ENCODE measurements at regions not wholly inside any gene's neighbourhood (a gene's known extent, or its start where the extent isn't known, plus 50 kb on each side); places are given as distances from the start of the nearest gene placed in this dataset.

- no peak for ATAC-seq
- Mint-ChIP-seq H3K27me3 (no peaks in the 10 kb centered on the region), H3K4me1 (no peaks in the 10 kb centered on the region), H3K27ac (no peak overlapping the region), H3K4me3 (no peak overlapping the region), H3K9me3 (no peaks in the 10 kb centered on the region)
- DNase-seq, result no peak
Observed at GRCh38 chr18:40031435-40031834, 1923.6 kb upstream of the PIK3C3 start.

GRCh38 chr18:40019797-40020392 lies 1935.1 kb upstream of the PIK3C3 start:
- ATAC-seq (no peak), DNase-seq (no peak)
- H3K27ac Mint-ChIP-seq, result no peak overlapping the region
- H3K27me3 Mint-ChIP-seq, result no peaks in the 10 kb centered on the region
- H3K9me3 Mint-ChIP-seq, result peaks cover 0 to 5% of the 10 kb centered on the region in 2 donors
- H3K4me1 Mint-ChIP-seq, result no peaks in the 10 kb centered on the region
- H3K4me3 Mint-ChIP-seq, result no peak overlapping the region

GRCh38 chr18:40018266-40018665 lies 1936.8 kb upstream of the PIK3C3 start:
- Mint-ChIP-seq H3K27ac (no peak overlapping the region), H3K9me3 (peaks cover 0 to 5% of the 10 kb centered on the region in 2 donors)
- no peak for ATAC-seq

GRCh38 chr18:40017021-40017420 lies 1938.0 kb upstream of the PIK3C3 start:
- Mint-ChIP-seq H3K27ac (no peak overlapping the region), H3K4me3 (no peak overlapping the region), H3K4me1 (no peaks in the 10 kb centered on the region), H3K9me3 (peaks cover 0 to 5% of the 10 kb centered on the region in 2 donors), H3K27me3 (no peaks in the 10 kb centered on the region)
- ATAC-seq, result no peak
- DNase-seq, result no peak

More at GRCh38 chr18:40018266-40018665, 1936.8 kb upstream of the PIK3C3 start:
- no peaks in the 10 kb centered on the region for H3K4me1 Mint-ChIP-seq
- no peak for DNase-seq
- H3K27me3 Mint-ChIP-seq, result no peaks in the 10 kb centered on the region
- H3K4me3 Mint-ChIP-seq, result no peak overlapping the region

DNA sequence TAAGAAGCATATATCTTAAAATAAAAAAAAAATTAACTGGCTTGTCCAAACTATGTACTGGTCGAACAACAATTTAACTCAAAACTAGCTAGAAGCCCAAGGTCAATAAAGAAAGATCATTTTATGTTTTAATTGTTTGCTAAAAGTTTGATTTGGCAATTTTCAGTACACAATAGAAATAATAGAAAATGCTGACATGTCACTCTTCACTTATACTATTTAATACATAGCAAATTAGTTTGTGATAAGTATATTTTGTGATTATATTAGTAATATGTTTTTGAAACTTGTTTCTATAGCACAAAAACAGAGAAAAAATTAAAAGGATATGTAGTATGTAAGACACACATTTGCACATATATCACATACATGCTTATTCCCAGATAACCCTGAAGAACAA lies 1938.6 kb upstream of the PIK3C3 start:
- no peaks in the 10 kb centered on the region for H3K4me1 Mint-ChIP-seq
- no peak overlapping the region for H3K27ac Mint-ChIP-seq
- DNase-seq (no peak), ATAC-seq (no peak)
- peaks cover 0 to 5% of the 10 kb centered on the region in 2 donors for H3K9me3 Mint-ChIP-seq
- H3K27me3 Mint-ChIP-seq, result no peaks in the 10 kb centered on the region
- no peak overlapping the region for H3K4me3 Mint-ChIP-seq

GRCh38 chr18:40013001-40013609 lies 1941.9 kb upstream of the PIK3C3 start:
- Mint-ChIP-seq H3K9me3 (peaks cover 0 to 3% of the 10 kb centered on the region in 2 donors), H3K4me3 (no peak overlapping the region), H3K27ac (no peak overlapping the region), H3K4me1 (no peaks in the 10 kb centered on the region), H3K27me3 (no peaks in the 10 kb centered on the region)
- DNase-seq (no peak), ATAC-seq (no peak)

GRCh38 chr18:40011201-40011600 lies 1943.8 kb upstream of the PIK3C3 start:
- Mint-ChIP-seq H3K27ac (no peak overlapping the region), H3K4me1 (no peaks in the 10 kb centered on the region), H3K9me3 (no peaks in the 10 kb centered on the region), H3K4me3 (no peak overlapping the region), H3K27me3 (no peaks in the 10 kb centered on the region)
- DNase-seq (no peak), ATAC-seq (no peak)

DNA sequence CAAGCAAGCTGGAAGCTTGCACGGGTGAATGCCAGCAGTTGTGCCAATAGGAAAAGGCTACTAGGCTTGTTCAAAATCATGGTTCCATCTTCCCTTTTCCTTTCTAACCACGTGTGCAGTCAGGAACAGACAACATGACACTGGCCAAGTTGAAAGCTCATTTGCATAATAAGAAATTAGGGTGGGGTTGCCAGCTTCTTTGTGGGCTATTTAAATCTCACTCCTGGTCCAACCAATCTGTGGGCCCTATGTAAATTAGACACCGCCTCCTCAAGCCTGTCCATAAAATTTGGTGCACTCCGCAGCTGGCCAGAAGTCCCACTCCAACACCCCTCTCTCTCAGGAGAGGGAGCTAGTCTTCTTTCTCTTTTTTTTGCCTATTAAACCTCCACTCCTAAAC lies 1948.4 kb upstream of the PIK3C3 start:
- Mint-ChIP-seq H3K27me3 (no peaks in the 10 kb centered on the region), H3K4me3 (no peak overlapping the region), H3K27ac (no peak overlapping the region), H3K9me3 (peaks cover 0 to 6% of the 10 kb centered on the region in 2 donors), H3K4me1 (no peaks in the 10 kb centered on the region)
- no peak for DNase-seq
- no peak for ATAC-seq

DNA sequence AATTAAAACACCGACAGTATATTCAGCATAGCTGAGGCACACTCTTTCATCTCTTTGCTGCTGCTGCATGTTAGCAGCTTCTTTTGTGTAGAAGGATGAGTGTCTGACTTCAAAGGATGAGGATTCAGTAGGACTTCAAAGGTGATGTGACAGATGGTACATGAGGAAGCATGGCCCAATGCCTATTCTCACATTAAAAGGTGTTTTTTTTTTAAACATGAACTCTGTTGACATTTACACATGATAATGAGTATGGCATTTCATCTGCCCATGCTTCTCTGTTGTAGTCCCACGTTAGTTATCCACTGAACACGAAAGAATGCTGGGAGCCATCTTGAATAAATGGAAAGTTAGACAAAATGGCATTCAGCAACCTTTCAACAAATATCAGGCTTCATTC lies 1950.8 kb upstream of the PIK3C3 start:
- DNase-seq (no peak), ATAC-seq (no peak)
- Mint-ChIP-seq H3K4me3 (no peak overlapping the region), H3K27me3 (no peaks in the 10 kb centered on the region), H3K4me1 (no peaks in the 10 kb centered on the region), H3K9me3 (peaks cover 0 to 6% of the 10 kb centered on the region in 2 donors), H3K27ac (no peak overlapping the region)

DNA sequence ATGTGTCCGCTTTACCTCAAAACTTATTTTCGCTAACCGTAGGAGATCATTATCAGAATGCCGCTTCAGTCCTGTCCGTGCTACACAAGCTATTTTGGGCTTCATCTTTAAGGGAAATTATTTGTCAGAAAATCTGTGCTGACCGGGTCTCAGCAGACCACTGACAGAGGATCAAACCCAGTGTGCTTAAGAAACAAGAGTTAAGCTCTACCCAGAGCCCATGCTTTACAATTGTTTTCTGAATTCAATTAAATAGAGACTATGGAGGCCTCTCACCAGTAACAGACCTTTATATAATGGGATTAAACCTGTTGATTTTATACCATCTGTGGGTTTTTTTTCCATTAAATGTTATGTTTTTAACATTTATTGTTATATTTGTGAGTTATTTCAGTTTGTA lies 1956.7 kb upstream of the PIK3C3 start:
- ATAC-seq (no peak), DNase-seq (no peak)
- Mint-ChIP-seq H3K9me3 (peaks cover 7 to 11% of the 10 kb centered on the region in 2 donors), H3K4me3 (no peak overlapping the region), H3K27ac (no peak overlapping the region), H3K27me3 (no peaks in the 10 kb centered on the region), H3K4me1 (no peaks in the 10 kb centered on the region)

- ATAC-seq (no peak), DNase-seq (no peak)
- peaks cover 7 to 14% of the 10 kb centered on the region in 2 donors for H3K9me3 Mint-ChIP-seq
- H3K4me3 Mint-ChIP-seq, result no peak overlapping the region
- no peak overlapping the region for H3K27ac Mint-ChIP-seq
- no peaks in the 10 kb centered on the region for H3K27me3 Mint-ChIP-seq
- H3K4me1 Mint-ChIP-seq, result no peaks in the 10 kb centered on the region
Observed at GRCh38 chr18:39994498-39994897, 1960.5 kb upstream of the PIK3C3 start.

DNA sequence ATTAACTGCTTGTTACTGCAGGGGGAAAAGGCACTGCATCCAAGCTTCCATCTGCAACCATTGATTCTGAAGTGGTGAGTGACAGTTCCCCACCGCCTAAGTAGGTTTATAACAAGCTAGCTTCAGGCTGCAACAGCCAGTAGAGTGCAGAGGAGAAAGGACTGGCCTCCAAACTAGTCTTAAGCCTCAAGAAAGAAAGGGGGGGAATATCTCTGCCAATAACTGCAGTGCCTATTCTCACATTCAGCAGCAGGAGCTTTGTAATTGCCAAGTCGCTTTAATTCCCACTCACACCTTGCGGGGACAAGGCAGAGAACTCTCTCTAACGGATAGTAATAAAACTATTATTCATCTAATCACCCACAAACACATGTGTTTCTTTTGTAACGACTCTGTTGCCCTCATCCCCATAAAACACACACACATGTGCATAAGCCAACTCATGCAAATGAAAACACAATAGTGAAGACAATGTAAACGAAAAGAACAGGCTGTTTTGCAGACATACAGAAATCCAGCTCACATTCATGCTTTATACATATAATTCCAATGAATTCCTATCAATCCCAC lies 1963.3 kb upstream of the PIK3C3 start:
- Mint-ChIP-seq H3K4me3 (no peak overlapping the region), H3K9me3 (peaks cover 6 to 8% of the 10 kb centered on the region in 2 donors), H3K27ac (no peak overlapping the region), H3K27me3 (no peaks in the 10 kb centered on the region), H3K4me1 (no peaks in the 10 kb centered on the region)
- no peak for ATAC-seq
- DNase-seq, result no peak

- ATAC-seq (no peak), DNase-seq (no peak)
- H3K9me3 Mint-ChIP-seq, result peaks cover 0 to 4% of the 10 kb centered on the region in 2 donors
- no peaks in the 10 kb centered on the region for H3K4me1 Mint-ChIP-seq
- no peaks in the 10 kb centered on the region for H3K27me3 Mint-ChIP-seq
- no peak overlapping the region for H3K27ac Mint-ChIP-seq
- no peak overlapping the region for H3K4me3 Mint-ChIP-seq
Observed at GRCh38 chr18:39990540-39990939, 1964.5 kb upstream of the PIK3C3 start.

DNA sequence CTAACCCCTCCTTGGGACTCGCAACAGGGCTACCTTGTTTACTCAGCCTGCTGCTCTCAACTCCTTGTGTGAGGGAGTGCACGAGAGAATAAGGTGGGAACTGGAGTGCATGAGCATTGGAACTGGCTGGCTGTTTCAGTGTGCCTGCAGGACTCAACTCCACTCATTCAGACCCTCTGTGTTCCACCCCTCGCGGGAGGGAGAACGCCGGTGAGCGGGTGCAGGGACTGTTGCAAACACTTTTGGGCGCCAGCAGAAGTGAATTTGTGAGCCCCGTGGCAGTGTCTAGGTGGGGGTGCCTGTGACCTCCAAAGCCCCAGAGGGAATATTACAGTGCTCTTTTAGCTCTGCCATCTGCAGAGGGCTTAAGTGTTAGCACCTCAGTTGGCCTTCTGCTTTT lies 1978.3 kb upstream of the PIK3C3 start:
- no peaks in the 10 kb centered on the region for H3K27me3 Mint-ChIP-seq
- ATAC-seq (no peak), DNase-seq (no peak)
- H3K4me1 Mint-ChIP-seq, result no peaks in the 10 kb centered on the region
- H3K4me3 Mint-ChIP-seq, result no peak overlapping the region
- H3K9me3 Mint-ChIP-seq, result no peaks in the 10 kb centered on the region
- no peak overlapping the region for H3K27ac Mint-ChIP-seq

GRCh38 chr18:39972521-39972920 lies 1982.5 kb upstream of the PIK3C3 start:
- Mint-ChIP-seq H3K4me1 (no peaks in the 10 kb centered on the region), H3K27ac (no peak overlapping the region), H3K4me3 (no peak overlapping the region), H3K9me3 (no peaks in the 10 kb centered on the region), H3K27me3 (no peaks in the 10 kb centered on the region)
- DNase-seq, result no peak
- no peak for ATAC-seq

GRCh38 chr18:39969803-39970494 lies 1985.1 kb upstream of the PIK3C3 start:
- ATAC-seq (no peak), DNase-seq (no peak)
- no peaks in the 10 kb centered on the region for H3K4me1 Mint-ChIP-seq
- no peak overlapping the region for H3K4me3 Mint-ChIP-seq
- H3K27me3 Mint-ChIP-seq, result no peaks in the 10 kb centered on the region
- no peak overlapping the region for H3K27ac Mint-ChIP-seq
- H3K9me3 Mint-ChIP-seq, result peaks cover 5 to 6% of the 10 kb centered on the region in 2 donors
